ENCODE measurements at regions not wholly inside any gene's neighbourhood (a gene's known extent, or its start where the extent isn't known, plus 50 kb on each side); places are given as distances from the start of the nearest gene placed in this dataset.

DNA sequence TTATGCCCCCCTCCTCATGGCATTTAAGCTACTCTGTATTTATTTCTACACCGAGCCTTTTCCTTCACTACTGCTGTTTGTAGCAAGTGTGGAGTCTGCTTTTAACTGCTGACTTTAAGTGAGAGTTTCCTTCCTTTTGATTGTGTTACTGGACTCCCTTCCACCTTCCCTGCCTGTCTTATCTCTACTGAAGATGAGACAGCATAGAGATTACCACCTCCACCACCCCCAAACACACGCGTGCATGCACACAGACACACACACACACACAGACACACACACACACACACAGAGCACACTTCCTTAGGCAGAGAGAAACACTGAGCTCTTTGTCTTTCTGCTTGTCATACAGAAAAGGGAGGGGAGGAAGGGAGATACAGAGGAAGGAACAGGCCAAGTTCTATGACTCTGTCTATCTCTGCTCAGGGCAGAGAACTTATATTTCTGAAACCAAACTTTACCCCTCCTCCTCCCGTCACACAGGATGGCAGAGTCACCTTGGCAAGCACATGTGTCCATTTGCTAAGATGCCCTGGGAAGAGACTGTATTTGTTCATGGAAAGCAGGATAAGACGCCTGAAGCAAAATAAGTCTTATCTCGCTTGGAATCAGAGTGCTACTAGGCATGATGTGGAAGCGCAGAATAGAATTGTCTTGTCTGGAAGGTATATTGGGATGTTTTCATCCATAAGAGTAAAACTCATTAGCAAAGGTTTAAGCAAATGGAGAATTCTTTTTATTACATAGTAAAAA is 81.8 kb upstream of the CAV2 start:
- no peak for ATAC-seq
- H3K27me3 ChIP-seq: no peaks in the 10 kb centered on the region
- peaks cover 0 to 25% (median 0%) of the 10 kb centered on the region in 3 donors for H3K4me1 ChIP-seq
- H3K4me3 ChIP-seq: no peak overlapping the region
- H3K36me3 ChIP-seq: no peaks in the 10 kb centered on the region
- no peak for TF ChIP-seq POLR2AphosphoS5 (IDR thresholded peaks at IDR 0.05)
- TF ChIP-seq, protein P1, sequence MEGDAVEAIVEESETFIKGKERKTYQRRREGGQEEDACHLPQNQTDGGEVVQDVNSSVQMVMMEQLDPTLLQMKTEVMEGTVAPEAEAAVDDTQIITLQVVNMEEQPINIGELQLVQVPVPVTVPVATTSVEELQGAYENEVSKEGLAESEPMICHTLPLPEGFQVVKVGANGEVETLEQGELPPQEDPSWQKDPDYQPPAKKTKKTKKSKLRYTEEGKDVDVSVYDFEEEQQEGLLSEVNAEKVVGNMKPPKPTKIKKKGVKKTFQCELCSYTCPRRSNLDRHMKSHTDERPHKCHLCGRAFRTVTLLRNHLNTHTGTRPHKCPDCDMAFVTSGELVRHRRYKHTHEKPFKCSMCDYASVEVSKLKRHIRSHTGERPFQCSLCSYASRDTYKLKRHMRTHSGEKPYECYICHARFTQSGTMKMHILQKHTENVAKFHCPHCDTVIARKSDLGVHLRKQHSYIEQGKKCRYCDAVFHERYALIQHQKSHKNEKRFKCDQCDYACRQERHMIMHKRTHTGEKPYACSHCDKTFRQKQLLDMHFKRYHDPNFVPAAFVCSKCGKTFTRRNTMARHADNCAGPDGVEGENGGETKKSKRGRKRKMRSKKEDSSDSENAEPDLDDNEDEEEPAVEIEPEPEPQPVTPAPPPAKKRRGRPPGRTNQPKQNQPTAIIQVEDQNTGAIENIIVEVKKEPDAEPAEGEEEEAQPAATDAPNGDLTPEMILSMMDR (IDR thresholded peaks at IDR 0.05): no peak
- no peak for TF ChIP-seq POLR2A (IDR thresholded peaks at IDR 0.05)
- TF ChIP-seq EP300 (IDR thresholded peaks at IDR 0.05): no peak
- no peak overlapping the region for H3K27ac ChIP-seq
- no peaks in the 10 kb centered on the region for H3K9me3 ChIP-seq
- 52 to 82% methylated on average over 5 to 7 of the region's 7 CpGs for WGBS, 2 donors (ENCODE audit: low coverage in 1 of 2)

DNA sequence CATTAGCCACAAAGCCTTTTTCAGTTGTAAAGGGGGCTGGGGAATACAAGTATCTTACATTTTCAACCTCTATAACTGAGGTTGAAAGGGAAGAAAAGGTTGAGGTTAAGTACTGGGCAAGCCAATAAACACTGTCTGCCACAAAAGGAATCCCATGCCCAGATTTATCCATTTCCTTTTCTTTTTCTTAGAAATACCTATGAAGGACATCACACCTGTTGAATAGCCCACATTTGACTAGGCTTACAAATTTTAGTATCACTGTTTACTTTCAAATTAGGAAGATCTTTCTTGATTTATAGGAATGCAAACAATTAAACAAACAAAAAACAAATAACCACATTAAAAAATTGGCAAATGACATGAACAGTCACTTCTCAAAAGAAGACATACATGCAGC is 81.0 kb upstream of the CAV2 start:
- no peaks in the 10 kb centered on the region for H3K27me3 ChIP-seq
- H3K27ac ChIP-seq: no peak overlapping the region
- no peak for TF ChIP-seq POLR2AphosphoS5 (IDR thresholded peaks at IDR 0.05)
- no peak for TF ChIP-seq POLR2A (IDR thresholded peaks at IDR 0.05)
- TF ChIP-seq, protein P1 (IDR thresholded peaks at IDR 0.05): no peak
- no peak for TF ChIP-seq EP300 (IDR thresholded peaks at IDR 0.05)
- H3K36me3 ChIP-seq: no peaks in the 10 kb centered on the region
- peaks cover 0 to 25% (median 0%) of the 10 kb centered on the region in 3 donors for H3K4me1 ChIP-seq
- no peak overlapping the region for H3K4me3 ChIP-seq
- no peaks in the 10 kb centered on the region for H3K9me3 ChIP-seq
- no peak for ATAC-seq

DNA sequence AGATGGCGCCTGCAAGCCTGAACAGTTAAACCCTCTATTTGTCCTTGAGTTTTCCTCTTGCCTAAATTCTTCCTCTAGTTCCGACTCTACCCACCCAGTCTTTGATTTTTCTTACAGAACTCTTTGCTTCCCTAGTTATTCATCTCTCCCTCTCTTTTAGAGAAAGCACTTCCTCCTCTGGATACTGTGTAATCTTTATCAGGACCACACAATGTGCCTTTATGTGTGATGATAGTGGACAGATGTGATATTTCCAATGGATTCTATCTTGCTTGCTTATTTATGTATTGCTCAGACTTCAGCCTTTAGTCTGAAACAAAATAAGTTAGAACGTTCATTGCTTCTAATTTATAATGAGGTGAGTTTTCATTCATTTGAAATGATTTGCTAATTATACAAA is 79.5 kb upstream of the CAV2 start:
- Histone ChIP-seq H3K36me3 (no peaks in the 10 kb centered on the region), H3K27me3 (no peaks in the 10 kb centered on the region), H3K27ac (no peak overlapping the region), H3K4me1 (peaks cover 0 to 25% (median 0%) of the 10 kb centered on the region in 3 donors), H3K9me3 (no peaks in the 10 kb centered on the region), H3K4me3 (no peak overlapping the region)
- ATAC-seq: no peak
- WGBS, 2 donors (ENCODE audit: low coverage in 1 of 2): 74 to 78% methylated on average over 3 of the region's 3 CpGs
- no peak for TF ChIP-seq EP300 (IDR thresholded peaks at IDR 0.05)
- TF ChIP-seq, protein P1 (IDR thresholded peaks at IDR 0.05): no peak
- no peak for TF ChIP-seq POLR2AphosphoS5 (IDR thresholded peaks at IDR 0.05)
- TF ChIP-seq POLR2A (IDR thresholded peaks at IDR 0.05): no peak

DNA sequence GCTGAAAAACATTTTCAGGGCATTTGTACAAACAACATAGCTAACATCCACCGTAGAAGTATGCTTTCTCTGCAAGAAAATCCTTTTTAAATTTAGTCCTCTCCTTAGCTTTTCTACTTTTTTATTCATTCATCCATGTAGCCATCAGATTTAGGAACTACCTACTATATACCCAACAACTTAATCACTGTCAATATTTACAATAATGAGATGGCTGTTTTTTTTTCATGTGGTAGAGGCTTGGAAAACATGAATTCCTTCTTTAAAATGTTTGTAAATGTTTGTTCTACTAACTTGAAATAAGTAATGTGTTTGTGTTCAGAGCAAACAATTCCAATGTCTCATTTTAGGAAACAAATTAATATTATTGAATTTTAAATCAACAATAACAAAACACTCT is 78.2 kb upstream of the CAV2 start:
- 86 to 91% methylated on average over 1 of the region's 1 CpG for WGBS, 2 donors (ENCODE audit: low coverage in 1 of 2)
- TF ChIP-seq EP300 (IDR thresholded peaks at IDR 0.05): no peak
- no peak for TF ChIP-seq POLR2A (IDR thresholded peaks at IDR 0.05)
- TF ChIP-seq, protein P1 (IDR thresholded peaks at IDR 0.05): no peak
- no peak for TF ChIP-seq POLR2AphosphoS5 (IDR thresholded peaks at IDR 0.05)
- H3K27me3 ChIP-seq: no peaks in the 10 kb centered on the region
- H3K4me1 ChIP-seq: peaks cover 0 to 22% (median 0%) of the 10 kb centered on the region in 3 donors
- H3K27ac ChIP-seq: no peak overlapping the region
- no peak overlapping the region for H3K4me3 ChIP-seq
- no peaks in the 10 kb centered on the region for H3K9me3 ChIP-seq
- no peak for ATAC-seq
- H3K36me3 ChIP-seq: no peaks in the 10 kb centered on the region

DNA sequence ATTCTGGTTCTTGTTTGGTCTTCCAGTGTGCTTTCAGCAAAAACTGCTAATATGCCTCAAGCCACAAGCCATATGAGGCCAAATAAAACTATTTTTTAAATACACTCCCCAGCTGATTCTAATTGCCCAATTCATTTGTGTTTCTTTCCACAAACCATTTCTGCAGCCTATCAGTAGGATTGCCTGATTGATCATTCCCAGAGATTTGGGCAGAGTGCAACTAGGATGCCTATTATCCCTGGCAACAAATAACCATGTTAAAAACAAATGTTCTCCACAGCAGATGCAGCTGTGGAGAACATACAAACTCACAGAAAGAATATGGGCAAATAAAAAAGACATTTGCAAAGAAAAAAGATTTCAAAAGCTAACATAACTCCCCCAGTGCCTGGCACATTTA is 76.9 kb upstream of the CAV2 start:
- Histone ChIP-seq H3K4me1 (peaks cover 0 to 21% (median 0%) of the 10 kb centered on the region in 3 donors), H3K27ac (no peak overlapping the region), H3K9me3 (no peaks in the 10 kb centered on the region), H3K36me3 (no peaks in the 10 kb centered on the region), H3K4me3 (no peak overlapping the region), H3K27me3 (no peaks in the 10 kb centered on the region)
- TF ChIP-seq POLR2AphosphoS5 (IDR thresholded peaks at IDR 0.05) (no peak), POLR2A (IDR thresholded peaks at IDR 0.05) (no peak), EP300 (IDR thresholded peaks at IDR 0.05) (no peak)
- TF ChIP-seq, protein P1 (IDR thresholded peaks at IDR 0.05): no peak
- ATAC-seq: no peak
